Pancreas (tissue), 10 donors: ENCODE measurements at regions not wholly inside any gene's neighbourhood (a gene's known extent, or its start where the extent isn't known, plus 50 kb on each side); places are given as distances from the start of the nearest gene placed in this dataset.

Experiments used
- ATAC-seq, 4 donors: fragments of 200-7000 bp; cut with Tn5 transposase; one replicate each; pipeline versions ENCODE4 v1.8.0 to v1.9.1; 2020; ENCODE audit warnings: mild to moderate bottlenecking in 4 of 4, moderate library complexity in 4 of 4
- DNase-seq, 6 donors: peaks; one replicate each; pipeline ENCODE4 v3.0.0-alpha.2; 2020
- FAIRE-seq: peaks from 2 replicates; lab custom pipeline; 2012; peaks lifted over from hg19 to GRCh38; lab: Jason Lieb, UNC
- H3K27ac ChIP-seq, 4 donors: fragments of 200-600 bp; sonication (generic); 1 replicate in 3 of 4; 2 replicates in 1 of 4; pipeline versions ENCODE4 v1.5.0 to v1.8.0; 2020
- H3K27me3 ChIP-seq, 4 donors: fragments of 200-600 bp; one replicate each; pipeline ENCODE4 v1.8.0; 2021
- H3K36me3 ChIP-seq, 3 donors: fragments of 200-600 bp; sonication (generic) in 1 of 3; one replicate each; pipeline versions ENCODE4 v1.5.0 to v1.8.0; 2020 to 2021
- H3K4me1 ChIP-seq, 3 donors: fragments of 200-600 bp; one replicate each; pipeline ENCODE4 v1.8.0; 2021
- H3K4me3 ChIP-seq, 4 donors: fragments of 200-600 bp; sonication (generic) in 2 of 4; one replicate each; pipeline versions ENCODE4 v1.5.0 to v1.8.0; 2020 to 2021
- H3K9me3 ChIP-seq, 4 donors: fragments of 200-600 bp; one replicate each; pipeline ENCODE4 v1.8.0; 2021
- WGBS, 2 donors: extraction: QIAGEN DNeasy Blood & Tissue Kit; methylation state at CpG; one replicate each; pipeline ENCODE4 v1.1.7; 2013; 5-methylcytosine and 5-hydroxymethylcytosine counted together
- intact Hi-C, 3 donors: fragments of 100-400 bp; cut with DNase I; formaldehyde crosslinking; loops; one replicate each; pipeline versions ENCODE4 v1.11.1 to v1.14.2; 2022
- TF ChIP-seq, protein P1 (sequence below), 4 donors: fragments of 200-600 bp; sonication (generic) in 3 of 4; IDR thresholded peaks; one replicate each; pipeline versions ENCODE4 v1.5.0 to v1.8.0; 2021; ENCODE audit warnings: antibody characterized with exemption in 4 of 4
- donor health status: healthy with polysubstance abuse.
- donor health status: DM: no; HTN: no; CAD: no; lungs with moderate emphysema.
- donor health status: DM: no; HTN: no; CAD: no.
- donor health status: control.
- donor health status: control.
- donor health status: Bipolar disorder and iron deficiency.
- donor health status: DM: yes; HTN: yes; CAD: no.
- donor health status: DM: no; HTN: no; CAD: no.
- donor health status: DM: no; HTN: no; CAD: no.
- donor health status: DM: yes; HTN: yes; CAD: no.

DNA sequence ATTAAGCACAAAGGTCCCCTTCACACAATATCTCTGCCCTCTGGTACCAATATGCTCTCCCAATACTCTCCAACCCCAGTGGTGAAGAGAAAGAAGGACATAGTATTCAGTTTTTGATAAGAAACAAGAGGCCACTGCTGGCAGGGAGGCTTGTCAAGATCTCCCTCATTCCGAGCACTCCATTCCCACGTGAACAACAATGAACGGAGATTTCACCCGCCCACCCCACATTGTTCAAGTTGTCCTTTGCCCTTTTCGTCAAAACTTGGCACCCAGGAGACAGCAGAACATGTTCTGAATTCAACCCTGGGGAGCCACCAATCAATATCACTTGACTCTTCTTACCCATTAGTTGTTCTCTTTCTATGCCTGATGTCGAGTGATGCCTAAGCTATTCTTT, 54.2 kb upstream of the SLC25A4 start:
- Histone ChIP-seq H3K4me1 (no peaks in the 10 kb centered on the region), H3K4me3 (no peak overlapping the region), H3K9me3 (no peaks in the 10 kb centered on the region), H3K36me3 (no peaks in the 10 kb centered on the region), H3K27ac (no peak overlapping the region), H3K27me3 (no peaks in the 10 kb centered on the region)
- ATAC-seq (no peak), DNase-seq (no peak), FAIRE-seq (no peak)
- TF ChIP-seq, protein P1, sequence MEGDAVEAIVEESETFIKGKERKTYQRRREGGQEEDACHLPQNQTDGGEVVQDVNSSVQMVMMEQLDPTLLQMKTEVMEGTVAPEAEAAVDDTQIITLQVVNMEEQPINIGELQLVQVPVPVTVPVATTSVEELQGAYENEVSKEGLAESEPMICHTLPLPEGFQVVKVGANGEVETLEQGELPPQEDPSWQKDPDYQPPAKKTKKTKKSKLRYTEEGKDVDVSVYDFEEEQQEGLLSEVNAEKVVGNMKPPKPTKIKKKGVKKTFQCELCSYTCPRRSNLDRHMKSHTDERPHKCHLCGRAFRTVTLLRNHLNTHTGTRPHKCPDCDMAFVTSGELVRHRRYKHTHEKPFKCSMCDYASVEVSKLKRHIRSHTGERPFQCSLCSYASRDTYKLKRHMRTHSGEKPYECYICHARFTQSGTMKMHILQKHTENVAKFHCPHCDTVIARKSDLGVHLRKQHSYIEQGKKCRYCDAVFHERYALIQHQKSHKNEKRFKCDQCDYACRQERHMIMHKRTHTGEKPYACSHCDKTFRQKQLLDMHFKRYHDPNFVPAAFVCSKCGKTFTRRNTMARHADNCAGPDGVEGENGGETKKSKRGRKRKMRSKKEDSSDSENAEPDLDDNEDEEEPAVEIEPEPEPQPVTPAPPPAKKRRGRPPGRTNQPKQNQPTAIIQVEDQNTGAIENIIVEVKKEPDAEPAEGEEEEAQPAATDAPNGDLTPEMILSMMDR (IDR thresholded peaks at IDR 0.05) = no peak
- intact Hi-C loops = no loop called here
- 33 to 46% methylated on average over 6 of the region's 6 CpGs for WGBS, 2 donors

DNA sequence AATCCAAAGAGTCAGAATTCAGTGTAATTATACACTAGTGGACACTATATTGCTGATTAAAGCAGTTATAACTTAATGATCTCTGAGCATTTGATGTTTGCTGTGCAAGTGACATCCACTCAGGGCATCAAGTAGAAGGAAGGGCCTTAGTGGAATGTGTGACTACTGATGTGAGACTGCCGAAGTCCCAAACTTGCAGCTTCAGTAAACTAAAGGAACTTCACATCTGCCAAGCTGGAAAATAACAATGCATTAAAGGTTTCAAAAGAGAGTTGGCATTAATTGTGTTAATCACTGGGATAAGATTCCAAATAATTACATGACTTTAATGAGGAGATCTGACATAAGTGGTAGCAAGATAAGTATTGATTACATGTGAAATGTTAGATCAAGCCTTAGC, 52.5 kb upstream of the SLC25A4 start:
- no peak for DNase-seq
- 83 to 85% methylated on average over 1 of the region's 1 CpG for WGBS, 2 donors
- no peak for FAIRE-seq
- intact Hi-C loops = loop anchor here in 1 of 3 donors (10.0 kb wide), 1 partner anchor 46 kb away; no protein-coding TSS in a partner anchor
- no peaks in the 10 kb centered on the region for H3K9me3 ChIP-seq
- ATAC-seq = no peak
- H3K4me1 ChIP-seq = no peaks in the 10 kb centered on the region
- no peaks in the 10 kb centered on the region for H3K27me3 ChIP-seq
- no peaks in the 10 kb centered on the region for H3K36me3 ChIP-seq
- no peak overlapping the region for H3K27ac ChIP-seq
- TF ChIP-seq, protein P1 (IDR thresholded peaks at IDR 0.05) = no peak
- H3K4me3 ChIP-seq = no peak overlapping the region

DNA sequence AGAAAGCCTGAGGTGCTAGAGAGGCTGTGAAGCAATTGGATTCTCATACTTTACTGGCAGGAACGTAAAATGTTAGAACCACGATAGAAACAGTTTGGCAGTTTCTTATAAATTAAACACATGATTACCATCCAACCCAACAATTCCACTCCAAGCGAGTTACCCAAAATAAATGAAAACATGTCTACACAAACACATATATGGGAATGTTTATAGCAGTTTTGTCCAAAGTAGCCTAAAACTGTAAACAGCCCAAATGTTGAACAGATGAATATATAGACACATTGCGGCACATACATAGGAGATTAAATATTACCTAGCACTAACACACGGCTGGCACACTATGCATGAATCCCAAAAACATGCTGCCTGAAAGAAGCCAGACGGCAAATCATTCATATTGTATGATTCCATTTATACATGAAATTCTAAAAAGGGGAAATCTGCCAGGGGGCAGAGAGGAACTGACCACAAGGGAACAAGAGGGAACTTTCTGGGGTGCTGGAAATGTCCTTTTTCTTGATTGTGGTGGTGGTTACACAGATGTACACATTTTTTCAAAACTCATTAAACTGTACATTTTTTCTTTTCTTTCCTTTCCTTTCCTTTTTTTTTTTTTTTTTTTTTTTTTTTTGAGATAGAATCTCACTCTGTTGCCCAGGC, 50.4 kb upstream of the SLC25A4 start:
- TF ChIP-seq, protein P1 (IDR thresholded peaks at IDR 0.05) = no peak
- no peak for ATAC-seq
- Histone ChIP-seq H3K4me3 (no peak overlapping the region), H3K4me1 (peaks cover 0 to 4% (median 0%) of the 10 kb centered on the region in 3 donors), H3K27ac (no peak overlapping the region), H3K9me3 (no peaks in the 10 kb centered on the region), H3K27me3 (no peaks in the 10 kb centered on the region), H3K36me3 (no peaks in the 10 kb centered on the region)
- 91 to 93% methylated on average over 6 of the region's 6 CpGs for WGBS, 2 donors
- no peak for FAIRE-seq
- no peak for DNase-seq
- intact Hi-C loops = loop anchor here in 1 of 3 donors (10.0 kb wide), 1 partner anchor 48 kb away; no protein-coding TSS in a partner anchor
